ENCODE measurements at regions not wholly inside any gene's neighbourhood (a gene's known extent, or its start where the extent isn't known, plus 50 kb on each side); places are given as distances from the start of the nearest gene placed in this dataset.

GRCh38 chr1:193931356-193931755, 744.9 kb upstream of the B3GALT2 start:
- ATAC-seq (ENCODE audit: insufficient read depth, low read depth) (no peak), DNase-seq (no peak)
- Histone ChIP-seq H3K4me1 (ENCODE audit: insufficient read depth, low read length) (no peaks in the 10 kb centered on the region), H4K20me1 (ENCODE audit: insufficient read depth, low read length) (no peaks in the 10 kb centered on the region), H2AFZ (ENCODE audit: low read depth, low read length) (no peak overlapping the region), H3K4me2 (ENCODE audit: insufficient read depth, low read length) (no peak overlapping the region), H3K27ac (ENCODE audit: low read length) (no peak overlapping the region), H3K4me3 (ENCODE audit: low read depth in 1 of 2, low read length in 2 of 2) (no peak overlapping the region), H3K27me3 (ENCODE audit: insufficient read depth, low read length, poor library complexity) (no peaks in the 10 kb centered on the region), H3K36me3 (ENCODE audit: insufficient read depth, low read length) (no peaks in the 10 kb centered on the region), H3K79me2 (ENCODE audit: insufficient read depth, low read length) (no peaks in the 10 kb centered on the region), H3K9ac (ENCODE audit: low read depth, low read length) (no peak overlapping the region), H3K9me3 (ENCODE audit: insufficient read depth, low read length, severe bottlenecking) (peaks cover 13% of the 10 kb centered on the region)
- TF ChIP-seq EZH2 (IDR thresholded peaks at IDR 0.05; ENCODE audit: borderline replicate concordance, low read depth, low read length, severe bottlenecking) (no peak), CTCF (IDR thresholded peaks at IDR 0.05; ENCODE audit: borderline replicate concordance, extremely low read depth, low read length, poor library complexity, severe bottlenecking) (no peak)

- Histone ChIP-seq H3K36me3 (ENCODE audit: insufficient read depth, low read length) (no peaks in the 10 kb centered on the region), H3K27ac (ENCODE audit: low read length) (no peak overlapping the region), H4K20me1 (ENCODE audit: insufficient read depth, low read length) (no peaks in the 10 kb centered on the region), H3K4me2 (ENCODE audit: insufficient read depth, low read length) (no peak overlapping the region), H3K79me2 (ENCODE audit: insufficient read depth, low read length) (no peaks in the 10 kb centered on the region), H2AFZ (ENCODE audit: low read depth, low read length) (no peak overlapping the region), H3K4me1 (ENCODE audit: insufficient read depth, low read length) (no peaks in the 10 kb centered on the region), H3K27me3 (ENCODE audit: insufficient read depth, low read length, poor library complexity) (no peaks in the 10 kb centered on the region), H3K9me3 (ENCODE audit: insufficient read depth, low read length, severe bottlenecking) (peaks cover 13% of the 10 kb centered on the region), H3K9ac (ENCODE audit: low read depth, low read length) (no peak overlapping the region), H3K4me3 (ENCODE audit: low read depth in 1 of 2, low read length in 2 of 2) (no peak overlapping the region)
- ATAC-seq (ENCODE audit: insufficient read depth, low read depth), result no peak
- TF ChIP-seq CTCF (IDR thresholded peaks at IDR 0.05; ENCODE audit: borderline replicate concordance, extremely low read depth, low read length, poor library complexity, severe bottlenecking) (no peak), EZH2 (IDR thresholded peaks at IDR 0.05; ENCODE audit: borderline replicate concordance, low read depth, low read length, severe bottlenecking) (no peak)
- DNase-seq, result no peak
These were observed 743.1 kb upstream of the B3GALT2 start for GRCh38 chr1:193929374-193930033.

GRCh38 chr1:193927550-193927949, 741.1 kb upstream of the B3GALT2 start:
- Histone ChIP-seq H3K4me2 (ENCODE audit: insufficient read depth, low read length) (no peak overlapping the region), H3K27ac (ENCODE audit: low read length) (no peak overlapping the region), H3K27me3 (ENCODE audit: insufficient read depth, low read length, poor library complexity) (no peaks in the 10 kb centered on the region), H3K4me1 (ENCODE audit: insufficient read depth, low read length) (no peaks in the 10 kb centered on the region), H2AFZ (ENCODE audit: low read depth, low read length) (no peak overlapping the region), H3K79me2 (ENCODE audit: insufficient read depth, low read length) (no peaks in the 10 kb centered on the region), H4K20me1 (ENCODE audit: insufficient read depth, low read length) (no peaks in the 10 kb centered on the region), H3K36me3 (ENCODE audit: insufficient read depth, low read length) (no peaks in the 10 kb centered on the region), H3K9ac (ENCODE audit: low read depth, low read length) (no peak overlapping the region), H3K4me3 (ENCODE audit: low read depth in 1 of 2, low read length in 2 of 2) (no peak overlapping the region), H3K9me3 (ENCODE audit: insufficient read depth, low read length, severe bottlenecking) (peaks cover 13% of the 10 kb centered on the region)
- DNase-seq, result no peak
- TF ChIP-seq CTCF (IDR thresholded peaks at IDR 0.05; ENCODE audit: borderline replicate concordance, extremely low read depth, low read length, poor library complexity, severe bottlenecking) (no peak), EZH2 (IDR thresholded peaks at IDR 0.05; ENCODE audit: borderline replicate concordance, low read depth, low read length, severe bottlenecking) (no peak)
- no peak for ATAC-seq (ENCODE audit: insufficient read depth, low read depth)
